Hematopoietic multipotent progenitor cell treated with erythropoietin and hydrocortisone succinate and interleukin-3 and kit ligand, for 6 days (in vitro differentiated cells): ENCODE measurements at regions not wholly inside any gene's neighbourhood (a gene's known extent, or its start where the extent isn't known, plus 50 kb on each side); places are given as distances from the start of the nearest gene placed in this dataset.
A peak's percentile ranks its signal among the peaks of the same experiment; 100 is the strongest.

ENCODE experiments used
- DNase-seq: peaks from one replicate; pipeline ENCODE4 v3.0.0-alpha.2; 2015

- peak; percentile 5 for DNase-seq
Measured at GRCh38 chr20:4427940-4428586, 179.0 kb upstream of the ADRA1D start.

GRCh38 chr20:4418141-4418540 lies 169.1 kb upstream of the ADRA1D start:
- no peak for DNase-seq

- no peak for DNase-seq
Measured at GRCh38 chr20:4415281-4415680, 166.2 kb upstream of the ADRA1D start.

- peak; percentile 19 for DNase-seq
Measured at GRCh38 chr20:4413314-4414049, 164.4 kb upstream of the ADRA1D start.

- DNase-seq, result no peak
Measured at GRCh38 chr20:4412216-4412615, 163.1 kb upstream of the ADRA1D start.

- no peak for DNase-seq
Measured at GRCh38 chr20:4411744-4412143, 162.7 kb upstream of the ADRA1D start.

- no peak for DNase-seq
Measured at GRCh38 chr20:4406627-4407026, 157.5 kb upstream of the ADRA1D start.

- DNase-seq, result no peak
Measured at GRCh38 chr20:4401601-4402000, 152.5 kb upstream of the ADRA1D start.

GRCh38 chr20:4384961-4385360 lies 135.9 kb upstream of the ADRA1D start:
- DNase-seq, result no peak

- DNase-seq, result no peak
Measured at GRCh38 chr20:4383961-4384360, 134.9 kb upstream of the ADRA1D start.

- DNase-seq, result peak; percentile 34
Measured at GRCh38 chr20:4375881-4376280, 126.8 kb upstream of the ADRA1D start.

- no peak for DNase-seq
Measured at GRCh38 chr20:4373454-4373853, 124.4 kb upstream of the ADRA1D start.

GRCh38 chr20:4371623-4372251 lies 122.7 kb upstream of the ADRA1D start:
- DNase-seq, result peak; percentile 53

GRCh38 chr20:4370851-4371250 lies 121.8 kb upstream of the ADRA1D start:
- DNase-seq, result no peak

GRCh38 chr20:4369798-4370124 lies 120.7 kb upstream of the ADRA1D start:
- DNase-seq, result peak; percentile 80

- DNase-seq, result peak; percentile 5
Measured at GRCh38 chr20:4369119-4369797, 120.2 kb upstream of the ADRA1D start.

GRCh38 chr20:4366076-4366475 lies 117.0 kb upstream of the ADRA1D start:
- no peak for DNase-seq

- DNase-seq, result no peak
Measured at GRCh38 chr20:4358552-4358951, 109.5 kb upstream of the ADRA1D start.

GRCh38 chr20:4352348-4352747 lies 103.3 kb upstream of the ADRA1D start:
- no peak for DNase-seq

GRCh38 chr20:4350096-4350495 lies 101.0 kb upstream of the ADRA1D start:
- DNase-seq, result no peak

- no peak for DNase-seq
Measured at GRCh38 chr20:4344670-4345069, 95.6 kb upstream of the ADRA1D start.

GRCh38 chr20:4342609-4343008 lies 93.5 kb upstream of the ADRA1D start:
- no peak for DNase-seq

GRCh38 chr20:4341804-4342485 lies 92.9 kb upstream of the ADRA1D start:
- DNase-seq, result no peak
